Body of pancreas (tissue), 4 donors: ENCODE measurements at regions not wholly inside any gene's neighbourhood (a gene's known extent, or its start where the extent isn't known, plus 50 kb on each side); places are given as distances from the start of the nearest gene placed in this dataset.

Experiments
- ATAC-seq: fragments of 150-250 bp; one replicate; pipeline ENCODE4 v1.9.1; 2016
- DNase-seq, 4 donors: peaks; one replicate each; pipeline ENCODE4 v3.0.0-alpha.2; 2019
- H3K27ac ChIP-seq, 4 donors: fragments of 200-600 bp; sonication (generic); 1 replicate in 3 of 4; 2 replicates in 1 of 4; pipeline versions ENCODE4 v1.5.1 to v1.6.1; 2016 to 2019; ENCODE audit warnings: mild to moderate bottlenecking in 1 of 4, mixed read lengths in 1 of 4, moderate library complexity in 1 of 4
- H3K27me3 ChIP-seq, 2 donors: fragments of 200-600 bp; sonication (generic); one replicate each; pipeline ENCODE4 v1.6.0; 2016; ENCODE audit warnings: mild to moderate bottlenecking in 1 of 2
- H3K36me3 ChIP-seq, 2 donors: fragments of 200-600 bp; sonication (generic); replicated peaks in 1 of 2; 2 replicates each; pipeline ENCODE4 v1.5.1; 2016; ENCODE audit warnings: low read depth in 2 of 2; ENCODE audit not compliant: insufficient read depth in 1 of 2
- H3K4me1 ChIP-seq: fragments of 200-600 bp; sonication (generic); one replicate; pipeline ENCODE4 v1.6.0; 2016
- H3K4me3 ChIP-seq, 2 donors: fragments of 200-600 bp; sonication (generic); 1 replicate in 1 of 2; 2 replicates in 1 of 2; pipeline ENCODE4 v1.5.1; 2016 to 2019
- H3K9me3 ChIP-seq, 3 donors: fragments of 200-600 bp; sonication (generic); 1 replicate in 2 of 3; 2 replicates in 1 of 3; pipeline ENCODE4 v1.5.1; 2016
- POLR2A ChIP-seq, 3 donors: fragments of 450-650 bp; IDR thresholded peaks; one replicate each; pipeline ENCODE4 v1.6.1; 2016; ENCODE audit warnings: antibody characterized with exemption in 3 of 3, mild to moderate bottlenecking in 2 of 3
- WGBS, 2 donors: methylation state at CpG; one replicate each; pipeline ENCODE4 v1.1.5; 2017; 5-methylcytosine and 5-hydroxymethylcytosine counted together
- intact Hi-C: fragments of 100-400 bp; cut with DNase I; formaldehyde crosslinking; loops from one replicate; pipeline ENCODE4 v1.15.1; 2023
- TF ChIP-seq, protein P1 (sequence below), 7 experiments: fragments of 450-650 bp in 4 of 7; fragments of 200-600 bp in 3 of 7; sonication (generic) in 3 of 7; IDR thresholded peaks; one replicate each; pipeline ENCODE4 v1.5.1; 2016 to 2019; ENCODE audit warnings: antibody characterized with exemption in 7 of 7

DNA sequence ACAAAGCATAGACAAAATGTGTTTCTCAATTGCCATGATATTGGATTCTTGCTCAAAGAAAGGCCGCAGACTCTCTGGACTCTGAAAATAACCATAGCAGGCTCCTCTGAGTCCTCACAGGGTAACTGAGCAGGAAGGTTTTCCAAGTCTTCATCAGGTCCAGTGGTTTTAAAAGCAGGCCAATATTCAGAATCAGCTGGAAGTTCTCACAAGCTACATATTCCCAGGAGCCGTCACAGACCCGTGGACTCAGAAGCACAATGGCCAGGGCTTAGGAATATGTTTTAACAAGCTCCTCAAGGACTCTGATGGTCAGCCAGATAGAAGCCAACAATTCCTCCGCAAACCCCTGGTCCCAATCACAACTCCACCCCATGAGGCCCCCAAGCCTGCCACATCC, 256.1 kb upstream of the ADAMTS9 start:
- intact Hi-C loops = no loop called here
- no peak overlapping the region for H3K4me3 ChIP-seq
- no peaks in the 10 kb centered on the region for H3K36me3 ChIP-seq
- H3K27ac ChIP-seq = peak overlapping the region in 1 of 4 donors; percentile 4
- no peaks in the 10 kb centered on the region for H3K4me1 ChIP-seq
- H3K9me3 ChIP-seq = no peaks in the 10 kb centered on the region
- 74 to 86% methylated on average over 4 of the region's 4 CpGs for WGBS, 2 donors
- DNase-seq (peak in 1 of 4 donors; percentile 10), ATAC-seq (no peak)
- TF ChIP-seq, protein P1, sequence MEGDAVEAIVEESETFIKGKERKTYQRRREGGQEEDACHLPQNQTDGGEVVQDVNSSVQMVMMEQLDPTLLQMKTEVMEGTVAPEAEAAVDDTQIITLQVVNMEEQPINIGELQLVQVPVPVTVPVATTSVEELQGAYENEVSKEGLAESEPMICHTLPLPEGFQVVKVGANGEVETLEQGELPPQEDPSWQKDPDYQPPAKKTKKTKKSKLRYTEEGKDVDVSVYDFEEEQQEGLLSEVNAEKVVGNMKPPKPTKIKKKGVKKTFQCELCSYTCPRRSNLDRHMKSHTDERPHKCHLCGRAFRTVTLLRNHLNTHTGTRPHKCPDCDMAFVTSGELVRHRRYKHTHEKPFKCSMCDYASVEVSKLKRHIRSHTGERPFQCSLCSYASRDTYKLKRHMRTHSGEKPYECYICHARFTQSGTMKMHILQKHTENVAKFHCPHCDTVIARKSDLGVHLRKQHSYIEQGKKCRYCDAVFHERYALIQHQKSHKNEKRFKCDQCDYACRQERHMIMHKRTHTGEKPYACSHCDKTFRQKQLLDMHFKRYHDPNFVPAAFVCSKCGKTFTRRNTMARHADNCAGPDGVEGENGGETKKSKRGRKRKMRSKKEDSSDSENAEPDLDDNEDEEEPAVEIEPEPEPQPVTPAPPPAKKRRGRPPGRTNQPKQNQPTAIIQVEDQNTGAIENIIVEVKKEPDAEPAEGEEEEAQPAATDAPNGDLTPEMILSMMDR (IDR thresholded peaks at IDR 0.05) = no peak
- no peak for TF ChIP-seq POLR2A (IDR thresholded peaks at IDR 0.05)
- H3K27me3 ChIP-seq = no peaks in the 10 kb centered on the region

DNA sequence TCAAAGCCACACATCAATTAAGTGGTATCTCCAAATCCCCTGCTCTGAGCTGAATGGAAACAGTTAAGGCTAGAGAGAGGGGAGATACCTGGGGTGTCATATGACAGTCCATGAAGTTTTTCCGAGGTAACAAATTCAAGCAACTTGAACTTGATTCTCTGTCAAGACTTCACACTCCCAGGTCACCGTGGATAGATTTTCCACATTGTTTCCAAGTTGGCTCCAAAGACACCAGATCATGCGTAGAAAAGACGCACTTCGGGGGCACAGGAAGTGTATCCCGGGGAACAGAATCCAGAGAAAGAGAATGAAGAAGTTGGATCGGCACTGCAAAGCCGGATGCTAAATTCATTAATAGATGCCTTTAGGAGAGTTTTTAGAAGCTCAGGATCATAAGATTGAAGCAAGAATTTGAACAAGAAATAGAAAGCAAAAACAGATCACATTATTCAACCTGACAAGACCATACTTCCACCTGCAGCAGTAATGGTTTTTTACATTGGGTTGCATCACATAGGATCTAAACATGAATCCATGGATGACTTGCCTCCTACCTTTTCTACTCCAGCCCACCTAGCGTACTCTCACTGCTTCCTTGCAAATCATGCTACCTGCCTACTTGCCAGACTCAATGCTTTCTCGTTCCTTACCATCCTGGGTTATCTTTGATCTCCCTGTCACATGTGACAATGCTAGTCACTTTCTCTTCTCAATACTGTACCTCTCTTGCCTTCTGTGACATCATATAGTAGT, 253.0 kb upstream of the ADAMTS9 start:
- TF ChIP-seq POLR2A (IDR thresholded peaks at IDR 0.05) = no peak
- TF ChIP-seq, protein P1 (IDR thresholded peaks at IDR 0.05) = no peak
- no peak for ATAC-seq
- Histone ChIP-seq H3K36me3 (no peaks in the 10 kb centered on the region), H3K4me3 (no peak overlapping the region), H3K9me3 (no peaks in the 10 kb centered on the region), H3K4me1 (no peaks in the 10 kb centered on the region), H3K27ac (no peak overlapping the region), H3K27me3 (no peaks in the 10 kb centered on the region)
- DNase-seq = no peak
- WGBS, 2 donors = 71 to 87% methylated on average over 10 of the region's 10 CpGs
- intact Hi-C loops = no loop called here

DNA sequence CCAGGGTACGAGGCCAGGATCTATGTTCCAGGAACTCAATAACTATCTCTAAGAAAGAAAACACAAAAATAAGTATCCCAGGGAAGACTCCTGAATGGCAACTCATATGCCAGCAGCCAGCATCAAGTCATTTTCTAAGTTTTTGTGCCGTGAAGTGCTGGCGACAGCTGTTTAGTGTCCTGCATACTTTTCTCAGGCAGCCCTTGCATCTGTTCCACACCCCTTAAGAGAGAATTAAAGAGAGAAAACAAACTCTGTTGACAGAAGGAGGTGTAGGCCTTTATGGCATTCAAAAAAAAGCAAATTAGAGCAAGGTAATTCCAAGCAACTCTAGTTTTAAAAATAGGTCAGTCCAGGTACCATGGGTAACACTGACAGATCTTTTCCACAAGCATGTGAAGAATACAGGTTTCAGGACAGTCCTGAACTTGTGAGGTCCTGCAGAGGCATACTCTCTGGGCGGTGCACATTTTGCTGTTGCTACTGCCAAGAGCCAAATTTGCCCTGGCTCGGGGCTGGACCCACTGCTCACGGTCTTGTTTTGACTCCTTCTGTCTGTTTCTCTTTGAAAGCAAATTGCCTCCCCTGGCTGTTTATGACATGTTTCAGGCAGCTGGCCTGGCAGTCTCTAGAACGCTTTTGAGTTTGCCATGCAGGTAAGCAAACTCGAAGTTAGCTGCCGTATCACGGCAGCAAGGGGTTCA, 252.1 kb upstream of the ADAMTS9 start:
- ATAC-seq (no peak), DNase-seq (no peak)
- intact Hi-C loops = no loop called here
- WGBS, 2 donors = 88% methylated on average over 10 of the region's 10 CpGs
- TF ChIP-seq POLR2A (IDR thresholded peaks at IDR 0.05) = no peak
- TF ChIP-seq, protein P1 (IDR thresholded peaks at IDR 0.05) = no peak
- H3K9me3 ChIP-seq = no peaks in the 10 kb centered on the region
- H3K4me1 ChIP-seq = no peaks in the 10 kb centered on the region
- H3K4me3 ChIP-seq = no peak overlapping the region
- H3K27ac ChIP-seq = no peak overlapping the region
- no peaks in the 10 kb centered on the region for H3K27me3 ChIP-seq
- no peaks in the 10 kb centered on the region for H3K36me3 ChIP-seq

DNA sequence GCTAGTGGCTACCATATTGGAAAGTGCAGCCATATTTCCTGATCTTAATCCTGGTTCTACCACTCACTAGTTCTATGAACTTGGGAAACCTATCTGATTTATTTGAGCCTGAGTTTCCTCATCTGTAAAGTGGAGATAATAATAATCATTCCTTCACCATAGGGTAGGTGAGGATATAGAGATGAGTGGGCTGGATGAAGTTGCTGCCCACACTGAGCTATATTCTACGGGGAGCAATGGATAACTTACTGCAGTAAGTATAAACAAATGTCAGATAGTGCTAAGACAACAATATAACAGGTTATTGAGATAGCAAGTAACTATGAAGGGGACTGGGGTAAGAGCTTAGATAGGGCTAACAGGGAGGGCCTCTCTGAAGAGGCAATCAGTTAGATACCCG, 251.5 kb upstream of the ADAMTS9 start:
- Histone ChIP-seq H3K9me3 (no peaks in the 10 kb centered on the region), H3K4me3 (no peak overlapping the region), H3K27me3 (no peaks in the 10 kb centered on the region), H3K4me1 (no peaks in the 10 kb centered on the region), H3K36me3 (no peaks in the 10 kb centered on the region), H3K27ac (no peak overlapping the region)
- WGBS, 2 donors = 41 to 54% methylated on average over 2 of the region's 2 CpGs
- no peak for TF ChIP-seq POLR2A (IDR thresholded peaks at IDR 0.05)
- TF ChIP-seq, protein P1 (IDR thresholded peaks at IDR 0.05) = no peak
- no peak for DNase-seq
- ATAC-seq = no peak
- intact Hi-C loops = no loop called here
